Cardiac septum (tissue), 1 donor: ENCODE measurements at regions not wholly inside any gene's neighbourhood (a gene's known extent, or its start where the extent isn't known, plus 50 kb on each side); places are given as distances from the start of the nearest gene placed in this dataset.
"Not testable (repeated sequence)": the region's sequence is repeated elsewhere in the genome, so short reads cannot be mapped to it uniquely, and the experiment has no call there.

Experiments
- DNase-seq: peaks from one replicate; pipeline ENCODE4 v3.0.0-alpha.2; 2020; ENCODE audit warnings: low spot score
- intact Hi-C: fragments of 100-400 bp; cut with DNase I; formaldehyde crosslinking; loops from one replicate; pipeline ENCODE4 v1.14.0; 2022
- donor health status: DM: no; HTN: no; CAD: no.

- DNase-seq, intact Hi-C loops: not testable (repeated sequence)
Measured at GRCh38 chr2:95654897-95655296, 63.1 kb downstream of the TRIM43 start.

- DNase-seq, intact Hi-C loops: not testable (repeated sequence)
Measured at GRCh38 chr2:95656553-95656952, 64.8 kb downstream of the TRIM43 start.

GRCh38 chr2:95657937-95658336 is 66.1 kb downstream of the TRIM43 start:
- intact Hi-C loops, DNase-seq: not testable (repeated sequence)

GRCh38 chr2:95660766-95661562 is 69.2 kb downstream of the TRIM43 start:
- DNase-seq, intact Hi-C loops: not testable (repeated sequence)

DNA sequence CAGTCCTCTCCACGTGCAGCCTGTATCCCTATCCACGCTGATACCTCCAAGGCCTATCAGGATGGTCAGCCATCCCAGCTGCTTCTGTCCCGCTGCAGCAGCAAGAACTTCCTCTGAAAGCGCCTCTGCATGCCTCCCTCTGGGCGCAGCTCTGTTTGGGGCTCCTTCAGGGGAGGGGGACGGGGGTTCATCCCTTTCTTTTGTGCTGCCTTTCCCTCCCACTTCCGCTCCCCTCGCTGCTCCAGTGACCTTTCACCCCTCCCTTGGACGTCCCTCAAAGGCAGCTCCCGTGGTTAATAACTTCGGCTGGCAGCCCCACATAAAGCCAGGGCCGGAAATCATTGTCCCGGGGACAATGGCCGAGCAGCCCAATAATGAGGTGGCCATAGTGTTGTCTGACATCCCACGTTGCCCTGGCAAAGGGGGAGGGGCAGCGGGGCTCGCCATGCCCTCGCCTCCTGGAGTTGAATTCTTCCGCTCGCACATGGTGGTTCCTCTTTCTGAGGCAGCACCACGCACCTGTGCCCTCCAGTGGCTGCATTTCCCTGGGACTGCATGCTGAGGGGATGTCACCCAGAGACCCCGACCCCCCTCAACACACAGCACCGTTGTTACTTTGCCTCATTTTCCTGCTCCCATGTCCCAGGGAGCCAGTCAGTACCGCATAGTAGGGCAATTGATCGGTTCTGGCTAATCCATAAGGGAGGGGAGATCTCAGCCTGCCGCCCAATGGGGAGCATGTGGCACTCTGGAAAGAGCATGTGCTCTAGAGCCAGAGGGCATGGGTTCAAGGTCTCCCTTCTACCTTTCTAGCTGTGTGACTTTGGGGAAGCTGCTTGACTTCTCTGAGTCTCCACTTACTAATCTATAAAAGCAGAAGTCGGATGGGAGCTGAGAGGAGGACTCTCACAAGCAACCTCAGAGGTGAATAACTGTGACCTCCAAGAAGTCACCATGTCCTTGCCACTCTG is 72.0 kb downstream of the TRIM43 start:
- DNase-seq, intact Hi-C loops: not testable (repeated sequence)

DNA sequence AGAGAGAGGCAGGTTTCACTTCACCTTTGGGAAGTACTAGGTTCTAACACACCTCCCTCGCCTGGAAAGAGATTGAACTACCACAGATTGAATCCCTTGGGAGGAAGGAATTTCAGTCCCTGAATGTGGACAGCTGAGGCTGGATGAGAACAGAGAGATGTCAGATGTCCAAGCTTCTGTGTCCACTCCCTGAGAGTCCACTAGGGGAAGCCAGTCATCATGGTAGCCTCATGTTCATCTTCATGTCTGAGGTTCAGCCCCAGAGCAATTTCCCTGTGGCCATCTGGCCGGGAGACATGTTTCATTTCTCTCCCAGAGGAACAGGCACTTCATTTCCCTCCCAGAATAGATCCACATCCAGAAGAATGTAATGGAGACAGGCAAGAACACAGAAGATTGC is 74.8 kb downstream of the TRIM43 start:
- intact Hi-C loops = not testable (repeated sequence)

GRCh38 chr2:95667480-95667879 is 75.7 kb downstream of the TRIM43 start:
- intact Hi-C loops = no loop called here
- no peak for DNase-seq

More for the DNA sequence above, 74.8 kb downstream of the TRIM43 start:
- not testable (repeated sequence) for DNase-seq

DNA sequence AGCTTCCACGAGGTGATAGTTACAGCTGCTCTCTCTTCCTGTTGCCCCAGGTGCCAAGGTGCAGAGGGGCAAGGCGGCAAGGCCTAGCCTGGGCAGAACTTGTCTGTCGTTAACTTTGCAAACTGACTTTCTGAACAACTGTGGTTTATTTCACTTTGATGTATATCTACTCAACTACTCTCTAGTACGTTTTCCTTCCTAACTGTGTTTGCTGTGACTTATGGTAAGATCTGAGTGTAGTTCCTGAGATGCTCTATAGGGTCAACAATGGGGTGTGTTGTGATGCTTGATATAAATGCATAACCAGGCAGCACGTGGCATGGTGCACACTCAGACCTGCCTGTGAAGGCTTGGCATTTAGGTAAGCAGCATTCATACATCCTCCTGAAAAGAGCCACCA is 77.1 kb downstream of the TRIM43 start:
- DNase-seq, intact Hi-C loops: not testable (repeated sequence)

- intact Hi-C loops = no loop called here
Measured at GRCh38 chr2:95669441-95669991, 77.7 kb downstream of the TRIM43 start.

DNA sequence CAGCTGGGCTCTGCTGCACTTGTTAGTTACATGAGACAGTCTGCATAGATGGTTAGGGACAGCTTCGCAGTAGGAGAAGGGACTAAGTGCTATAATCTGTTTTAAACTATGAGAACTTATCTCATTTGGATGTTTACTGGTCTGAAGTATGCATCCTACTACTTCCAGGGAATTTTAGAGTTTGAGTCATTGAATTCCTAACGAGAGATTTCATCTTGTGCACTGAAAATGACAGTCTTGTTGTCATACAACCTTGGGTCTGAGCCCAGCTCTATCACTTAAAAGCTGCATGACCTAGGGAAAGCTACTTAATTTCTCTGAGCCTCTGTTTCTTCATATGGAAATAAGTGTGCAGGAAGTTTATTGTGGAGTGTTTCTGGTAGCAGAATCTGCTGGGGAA is 78.4 kb downstream of the TRIM43 start:
- DNase-seq = no peak
- intact Hi-C loops = no loop called here

More at GRCh38 chr2:95669441-95669991, 77.7 kb downstream of the TRIM43 start:
- DNase-seq = no peak

DNA sequence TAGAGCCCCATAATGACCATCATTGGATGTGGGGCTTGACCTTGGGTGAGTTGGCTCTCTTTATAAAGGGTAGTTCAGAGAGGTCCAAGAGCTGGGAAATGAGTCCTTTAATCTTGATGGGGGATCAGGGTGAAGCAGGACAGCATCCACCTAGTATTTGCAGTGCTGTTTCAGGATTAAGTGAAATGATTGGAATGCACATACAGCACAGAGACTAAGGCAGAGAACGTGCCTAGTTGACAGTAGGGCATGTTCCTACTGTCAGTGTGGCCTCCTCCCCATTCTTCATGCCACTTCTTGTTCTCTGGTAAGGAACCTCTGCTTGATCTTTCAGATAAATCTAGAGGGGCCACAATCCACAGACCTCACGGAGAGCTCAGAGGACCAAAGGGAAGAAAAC is 78.9 kb downstream of the TRIM43 start:
- intact Hi-C loops = no loop called here

DNA sequence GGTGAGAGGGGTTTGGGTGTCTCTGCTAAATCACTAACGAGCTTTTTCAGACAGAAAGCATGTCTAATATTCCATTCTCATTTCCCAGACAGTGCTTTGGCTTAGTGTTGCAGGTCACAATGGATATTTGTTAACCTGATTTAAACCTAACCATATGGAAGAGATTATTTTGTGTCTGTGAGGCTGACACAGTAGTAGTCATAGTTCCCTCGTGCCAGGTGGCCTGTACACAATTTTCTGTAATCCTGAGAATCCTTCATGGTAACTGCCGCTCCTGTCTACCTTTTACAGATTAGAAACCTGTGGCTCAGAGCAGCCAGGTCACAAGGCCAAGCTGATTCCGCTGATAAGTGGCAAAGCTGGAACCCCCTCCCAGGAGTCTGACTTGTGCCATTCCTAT is 79.4 kb downstream of the TRIM43 start:
- intact Hi-C loops, DNase-seq: not testable (repeated sequence)

More for the DNA sequence above, 78.9 kb downstream of the TRIM43 start:
- no peak for DNase-seq

DNA sequence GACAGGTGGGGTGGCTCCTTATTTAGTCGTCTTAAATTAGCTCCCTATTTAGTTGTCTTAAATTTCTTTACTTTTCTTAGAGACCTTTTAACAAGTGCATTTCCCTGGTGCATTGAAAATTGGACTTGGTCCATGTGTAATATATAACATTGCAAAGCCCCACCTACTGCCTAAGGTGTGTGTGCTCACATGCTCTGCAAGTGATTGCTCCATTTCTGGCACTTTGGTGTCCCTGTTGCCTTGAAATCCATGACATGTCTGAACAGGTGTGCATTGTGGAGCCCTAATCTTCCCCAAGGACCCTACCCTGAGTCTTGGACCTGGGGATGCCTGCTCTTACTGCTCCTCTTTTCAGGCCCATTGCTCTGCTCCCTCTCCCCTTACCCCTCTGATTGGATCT is 80.2 kb downstream of the TRIM43 start:
- intact Hi-C loops, DNase-seq: not testable (repeated sequence)

GRCh38 chr2:95672500-95672899 is 80.7 kb downstream of the TRIM43 start:
- intact Hi-C loops, DNase-seq: not testable (repeated sequence)

GRCh38 chr2:95674186-95674585 is 82.4 kb downstream of the TRIM43 start:
- intact Hi-C loops = no loop called here

GRCh38 chr2:95676573-95676972 is 84.8 kb downstream of the TRIM43 start:
- intact Hi-C loops, DNase-seq: not testable (repeated sequence)

More at GRCh38 chr2:95674186-95674585, 82.4 kb downstream of the TRIM43 start:
- no peak for DNase-seq

DNA sequence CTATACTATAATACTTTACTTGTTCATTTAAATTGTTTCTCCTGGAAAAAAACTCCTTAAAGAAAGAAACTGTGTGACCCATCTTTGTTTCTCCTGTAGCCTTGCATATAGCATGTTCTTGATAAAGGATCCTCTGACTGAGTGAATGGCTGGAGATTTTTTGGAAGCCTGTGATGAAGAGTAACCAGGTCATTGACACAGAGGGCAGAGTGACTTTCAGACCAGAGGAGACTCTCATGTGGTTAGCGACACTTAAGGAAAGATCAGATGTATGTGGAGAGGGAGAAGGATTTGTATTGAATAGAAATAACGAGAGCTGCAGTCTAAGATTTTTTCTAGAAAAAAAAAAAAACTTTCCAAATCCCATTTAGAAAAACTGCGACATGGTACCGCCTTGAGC is 85.5 kb downstream of the TRIM43 start:
- no peak for DNase-seq
- intact Hi-C loops = no loop called here

- DNase-seq, intact Hi-C loops: not testable (repeated sequence)
Measured at GRCh38 chr2:95677833-95678232, 86.0 kb downstream of the TRIM43 start.

- intact Hi-C loops, DNase-seq: not testable (repeated sequence)
Measured at GRCh38 chr2:95681158-95681557, 89.4 kb downstream of the TRIM43 start.

DNA sequence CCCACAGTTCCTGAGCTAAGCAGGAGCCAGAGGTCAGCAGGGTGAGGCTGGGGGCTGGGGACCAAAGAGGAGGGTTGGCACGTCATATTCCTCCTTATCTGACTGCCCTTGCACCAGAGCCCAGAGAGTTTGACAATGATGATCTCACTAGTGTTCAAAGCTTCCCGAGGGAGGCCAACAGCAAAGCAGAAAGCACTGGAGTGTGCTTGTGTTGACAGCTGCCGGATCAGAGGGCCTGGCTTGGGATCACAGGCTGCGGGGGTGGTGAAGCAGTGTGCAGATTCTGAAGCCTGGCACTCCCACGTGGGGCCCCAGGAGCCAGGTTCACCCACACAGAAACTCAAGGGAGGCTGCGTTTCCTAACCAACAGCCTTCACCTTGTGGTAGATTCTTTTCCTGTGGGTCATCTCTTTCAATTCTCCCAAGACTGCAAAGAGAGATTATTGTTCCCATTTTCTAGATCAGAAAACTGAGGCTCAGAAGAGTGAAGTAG is 89.8 kb downstream of the TRIM43 start:
- DNase-seq, intact Hi-C loops: not testable (repeated sequence)
